Heart left ventricle (tissue), 16 donors: ENCODE measurements at regions not wholly inside any gene's neighbourhood (a gene's known extent, or its start where the extent isn't known, plus 50 kb on each side); places are given as distances from the start of the nearest gene placed in this dataset.
A peak's percentile ranks its signal among the peaks of the same experiment; 100 is the strongest.

Source experiments
- ATAC-seq, 4 donors: fragments of 200-7000 bp; cut with Tn5 transposase; one replicate each; pipeline ENCODE4 v1.9.1; 2020 to 2022; ENCODE audit warnings: moderate library complexity in 4 of 4, mild to moderate bottlenecking in 3 of 4, moderate number of reproducible peaks in 1 of 4
- DNase-seq, 5 donors: peaks; one replicate each; pipeline ENCODE4 v3.0.0-alpha.2; 2020
- H3K27ac ChIP-seq, 12 donors: fragments of 200-600 bp; sonication (generic) in 4 of 12; one replicate each; pipeline versions ENCODE4 v1.5.0 to v1.8.0; 2016 to 2022; ENCODE audit warnings: mild to moderate bottlenecking in 2 of 12
- H3K27me3 ChIP-seq, 9 donors: fragments of 200-600 bp; sonication (generic) in 2 of 9; one replicate each; pipeline versions ENCODE4 v1.5.1 to v1.8.0; 2016 to 2022; ENCODE audit warnings: mild to moderate bottlenecking in 3 of 9
- H3K36me3 ChIP-seq, 9 donors: fragments of 200-600 bp; sonication (generic) in 2 of 9; one replicate each; pipeline versions ENCODE4 v1.5.0 to v1.8.0; 2018 to 2022; ENCODE audit warnings: mild to moderate bottlenecking in 2 of 9
- H3K4me1 ChIP-seq, 12 donors: fragments of 200-600 bp; sonication (generic) in 4 of 12; one replicate each; pipeline versions ENCODE4 v1.5.0 to v1.8.0; 2016 to 2022; ENCODE audit warnings: mild to moderate bottlenecking in 3 of 12
- H3K4me3 ChIP-seq, 12 donors: fragments of 200-600 bp; sonication (generic) in 4 of 12; one replicate each; pipeline versions ENCODE4 v1.5.0 to v1.8.0; 2017 to 2022; ENCODE audit warnings: mild to moderate bottlenecking in 9 of 12, moderate library complexity in 4 of 12
- H3K9me3 ChIP-seq, 12 donors: fragments of 200-600 bp; sonication (generic) in 4 of 12; one replicate each; pipeline versions ENCODE4 v1.5.0 to v1.8.0; 2016 to 2022; ENCODE audit warnings: mild to moderate bottlenecking in 1 of 12
- CTCF ChIP-seq, 12 donors: fragments of 200-600 bp; sonication (generic) in 4 of 12; IDR thresholded peaks; one replicate each; pipeline versions ENCODE4 v1.5.0 to v1.8.0; 2018 to 2022; ENCODE audit warnings: antibody characterized with exemption in 12 of 12, mild to moderate bottlenecking in 5 of 12
- POLR2A ChIP-seq, 2 donors: fragments of 450-650 bp; IDR thresholded peaks; one replicate each; pipeline ENCODE4 v1.6.1; 2017; ENCODE audit warnings: antibody characterized with exemption in 2 of 2, mild to moderate bottlenecking in 2 of 2, moderate library complexity in 2 of 2
- WGBS, 4 donors: extraction: QIAGEN DNeasy Blood & Tissue Kit in 2 of 4; methylation state at CpG; one replicate each; pipeline versions ENCODE4 v1.1.5 to v1.1.7; 2013 to 2018; 5-methylcytosine and 5-hydroxymethylcytosine counted together
- intact Hi-C, 10 donors: fragments of 100-400 bp; cut with DNase I; formaldehyde crosslinking; loops; one replicate each; pipeline versions ENCODE4 v1.11.1 to v1.14.2; 2022
- donor health status: ischemic (EF 13 %, LVEDD 7.1; RV severe dilation, severe dysfunction).
- donor health status: healthy with polysubstance abuse.
- donor health status: DM: no; HTN: yes; CAD: no.
- donor health status: DM: no; HTN: no; CAD: no.
- donor health status: ischemic (EF 25% LVEDD 6.9; RV normal size, moderate dysfunction).
- donor health status: ischemic (EF 25% LVEDD 5.7; RV mildly dilated, moderate dysfunction).
- donor health status: healthy.
- donor health status: DM: yes; HTN: yes; CAD: no.
- donor health status: ischemic (EF 35%, LVEDD 5.7; RV mildly dilated, moderate dysfunction).
- donor health status: nonischemic (EF 11% LVEDD 7.7; RV severe dilation, severe dysfunction).
- donor health status: DM: yes; HTN: yes; CAD: no.
- donor health status: PGD.
- donor health status: ischemic (EF 29% LVEDD 5.4; RV normal size, mild dysfunction).
- donor health status: nonischemic (EF 23%, LVEDD 6.1; RV moderate dilation, normal function).

DNA sequence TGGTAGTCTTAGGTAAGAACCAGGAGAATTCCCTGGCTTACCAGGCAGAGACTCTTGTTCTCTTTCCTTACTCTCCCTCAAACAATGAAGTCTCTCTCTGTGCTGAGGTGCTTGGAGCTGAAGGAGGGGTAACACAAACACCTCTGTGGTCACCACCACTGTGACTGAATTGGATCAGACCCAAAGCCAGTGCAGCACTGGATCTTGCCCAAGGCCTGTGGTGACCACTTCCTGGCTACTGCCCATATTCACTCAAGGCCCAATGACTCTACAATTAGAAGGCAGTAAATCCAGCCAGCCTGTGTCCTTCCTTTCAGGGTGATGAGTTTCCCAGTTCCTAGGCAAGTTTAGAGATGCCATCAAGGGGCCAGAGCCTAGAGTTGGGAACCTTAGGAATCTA, 706.8 kb downstream of the SLC4A3 start:
- Histone ChIP-seq H3K4me1 (peaks cover 0 to 18% (median 0%) of the 10 kb centered on the region in 12 donors), H3K9me3 (peaks cover 0 to 24% (median 5%) of the 10 kb centered on the region in 12 donors), H3K27me3 (no peaks in the 10 kb centered on the region), H3K27ac (no peak overlapping the region), H3K4me3 (no peak overlapping the region), H3K36me3 (no peaks in the 10 kb centered on the region)
- DNase-seq: no peak
- ATAC-seq: no peak
- intact Hi-C loops: no loop called here
- TF ChIP-seq POLR2A (IDR thresholded peaks at IDR 0.05) (no peak), CTCF (IDR thresholded peaks at IDR 0.05) (no peak)

DNA sequence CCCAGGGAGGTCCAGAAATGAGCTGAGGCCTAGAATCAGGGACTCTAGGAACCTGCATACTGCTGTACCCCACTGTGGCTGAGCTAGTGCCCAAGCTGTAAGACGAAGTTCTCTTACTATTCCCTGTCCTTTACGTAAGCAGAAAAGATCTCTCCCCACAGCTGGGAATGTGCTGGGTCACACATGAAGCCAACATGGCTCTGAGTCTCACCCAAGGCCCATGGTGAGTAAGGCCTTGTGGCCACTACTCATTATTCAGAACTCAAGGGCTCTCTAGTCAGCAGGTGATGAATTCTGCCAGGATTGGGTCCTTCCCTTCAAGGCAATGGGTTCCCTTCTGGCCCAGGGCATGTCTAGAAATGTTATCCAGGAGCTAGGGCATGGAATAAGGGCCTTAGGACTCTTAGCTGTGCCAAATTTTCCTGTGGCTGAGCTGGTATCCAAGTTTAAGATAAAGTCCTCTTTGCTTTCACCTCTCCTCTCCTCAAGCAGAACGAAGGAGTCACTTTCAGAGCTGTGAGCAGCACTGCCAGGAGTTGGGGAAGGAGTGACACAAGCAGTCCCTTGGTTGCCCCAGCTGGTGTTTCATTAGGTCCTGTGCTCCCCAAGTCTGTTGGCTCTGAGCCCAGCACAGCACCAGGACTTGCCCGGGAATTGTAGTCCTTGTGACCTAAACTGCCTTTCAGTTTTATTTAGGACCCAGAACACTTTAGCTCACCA, 707.6 kb downstream of the SLC4A3 start:
- intact Hi-C loops: loop anchor here in 1 of 10 donors (5.0 kb wide), 1 partner anchor 1237 kb away; the partner anchor contains the start of gene EPHA4
- no peaks in the 10 kb centered on the region for H3K27me3 ChIP-seq
- DNase-seq (peak in 1 of 5 donors; percentile 23), ATAC-seq (no peak)
- no peaks in the 10 kb centered on the region for H3K36me3 ChIP-seq
- peaks cover 0 to 15% (median 1%) of the 10 kb centered on the region in 12 donors for H3K9me3 ChIP-seq
- 36 to 64% (median 58%) methylated on average over 4 of the region's 4 CpGs for WGBS, 4 donors
- H3K4me3 ChIP-seq: no peak overlapping the region
- H3K27ac ChIP-seq: no peak overlapping the region
- peaks cover 0 to 18% (median 0%) of the 10 kb centered on the region in 12 donors for H3K4me1 ChIP-seq
- TF ChIP-seq POLR2A (IDR thresholded peaks at IDR 0.05): no peak
- no peak for TF ChIP-seq CTCF (IDR thresholded peaks at IDR 0.05)

DNA sequence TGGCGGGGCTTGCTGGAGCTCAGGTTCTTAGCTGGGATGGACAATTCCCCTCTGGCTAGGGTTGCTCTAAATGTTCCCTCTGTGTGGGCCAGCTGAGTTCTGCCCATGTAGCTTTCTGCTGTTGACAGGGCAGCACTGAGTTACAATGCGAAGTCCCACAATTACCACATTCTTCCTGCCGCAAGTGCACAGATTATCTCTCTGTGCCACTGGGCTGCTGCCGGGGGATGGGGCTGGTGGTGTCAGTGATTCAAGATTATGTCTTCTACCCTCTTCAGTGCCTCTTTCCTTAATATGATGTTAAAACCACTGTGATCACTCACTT, 708.1 kb downstream of the SLC4A3 start:
- no peak overlapping the region for H3K27ac ChIP-seq
- ATAC-seq (peak in 1 of 4 donors; percentile 52), DNase-seq (no peak)
- H3K4me3 ChIP-seq: no peak overlapping the region
- no peaks in the 10 kb centered on the region for H3K36me3 ChIP-seq
- peaks cover 0 to 10% (median 1%) of the 10 kb centered on the region in 12 donors for H3K9me3 ChIP-seq
- 40 to 50% (median 46%) methylated on average over 4 of the region's 4 CpGs for WGBS, 4 donors
- no peaks in the 10 kb centered on the region for H3K27me3 ChIP-seq
- peaks cover 0 to 18% (median 0%) of the 10 kb centered on the region in 12 donors for H3K4me1 ChIP-seq
- intact Hi-C loops: loop anchor here in 1 of 10 donors (5.0 kb wide), 1 partner anchor 1237 kb away; the partner anchor contains the start of gene EPHA4
- TF ChIP-seq POLR2A (IDR thresholded peaks at IDR 0.05) (no peak), CTCF (IDR thresholded peaks at IDR 0.05) (no peak)

DNA sequence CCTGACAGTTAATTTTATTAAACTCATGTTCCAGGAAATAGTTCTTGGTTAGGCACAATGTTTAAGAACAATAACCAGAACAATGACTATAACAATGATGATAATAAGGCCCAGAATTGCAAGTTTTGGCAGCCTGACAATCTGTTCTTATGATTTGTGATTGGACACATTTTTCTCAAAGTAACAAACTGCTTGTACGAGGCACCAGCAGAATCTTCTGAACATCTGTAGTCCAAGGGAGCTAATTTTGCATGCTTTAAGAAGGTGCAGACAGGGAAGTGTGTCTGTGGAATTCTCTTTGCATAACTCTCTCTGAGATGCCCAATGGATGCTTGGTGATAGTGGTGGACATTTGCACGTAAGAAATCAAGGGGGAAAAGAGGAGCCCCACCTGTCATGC, 709.3 kb downstream of the SLC4A3 start:
- Histone ChIP-seq H3K27ac (no peak overlapping the region), H3K4me3 (no peak overlapping the region), H3K9me3 (peaks cover 0 to 8% (median 1%) of the 10 kb centered on the region in 12 donors), H3K27me3 (no peaks in the 10 kb centered on the region), H3K4me1 (peaks cover 0 to 22% (median 0%) of the 10 kb centered on the region in 12 donors), H3K36me3 (no peaks in the 10 kb centered on the region)
- DNase-seq (no peak), ATAC-seq (no peak)
- intact Hi-C loops: loop anchor here in 1 of 10 donors (5.0 kb wide), 1 partner anchor 1236 kb away; the partner anchor contains the start of gene EPHA4
- WGBS, 4 donors: 13 to 34% (median 20%) methylated on average over 2 of the region's 2 CpGs
- TF ChIP-seq CTCF (IDR thresholded peaks at IDR 0.05) (no peak), POLR2A (IDR thresholded peaks at IDR 0.05) (no peak)
